DND-41 (cell line): ENCODE measurements at regions not wholly inside any gene's neighbourhood (a gene's known extent, or its start where the extent isn't known, plus 50 kb on each side); places are given as distances from the start of the nearest gene placed in this dataset.
"Not testable (repeated sequence)": the region's sequence is repeated elsewhere in the genome, so short reads cannot be mapped to it uniquely, and the experiment has no call there.

Source experiments
- ATAC-seq: fragments of 200-7000 bp; cut with Tn5 transposase; 3 replicates; pipeline ENCODE4 v1.9.1; 2021; ENCODE audit warnings: low read depth; ENCODE audit not compliant: insufficient read depth
- DNase-seq: peaks from one replicate; pipeline ENCODE4 v3.0.0-alpha.2; 2020
- H2AFZ ChIP-seq: 2 replicates; pipeline ENCODE4 v1.6.0; 2012; ENCODE audit warnings: low read depth, low read length
- H3K27ac ChIP-seq: 2 replicates; pipeline ENCODE4 v1.5.1; 2012; ENCODE audit warnings: low read length, inconsistent platforms
- H3K27me3 ChIP-seq: fragments of 200-600 bp; sonication (generic); 2 replicates; pipeline ENCODE4 v1.6.0; 2012; ENCODE audit warnings: low read length, mild to moderate bottlenecking, inconsistent platforms; ENCODE audit not compliant: insufficient read depth, poor library complexity
- H3K36me3 ChIP-seq: 2 replicates; pipeline ENCODE4 v1.5.1; 2012; ENCODE audit warnings: low read length, inconsistent platforms; ENCODE audit not compliant: insufficient read depth
- H3K4me1 ChIP-seq: 2 replicates; pipeline ENCODE4 v1.5.1; 2012; ENCODE audit warnings: mild to moderate bottlenecking, low read length; ENCODE audit not compliant: insufficient read depth
- H3K4me2 ChIP-seq: 2 replicates; pipeline ENCODE4 v1.6.0; 2012; ENCODE audit warnings: mild to moderate bottlenecking, moderate library complexity, low read length, inconsistent platforms; ENCODE audit not compliant: insufficient read depth
- H3K4me3 ChIP-seq, 2 experiments: fragments of 200-600 bp in 1 of 2; shearing (Covaris generic) in 1 of 2; 2 replicates each; pipeline ENCODE4 v1.5.1; 2012 to 2016; ENCODE audit warnings: inconsistent platforms in 2 of 2, low read length in 2 of 2, mild to moderate bottlenecking in 2 of 2, low read depth in 1 of 2, moderate library complexity in 1 of 2
- H3K79me2 ChIP-seq: 2 replicates; pipeline ENCODE4 v1.6.0; 2012; ENCODE audit warnings: low read length, inconsistent platforms; ENCODE audit not compliant: insufficient read depth
- H3K9ac ChIP-seq: 2 replicates; pipeline ENCODE4 v1.6.0; 2012; ENCODE audit warnings: low read depth, mild to moderate bottlenecking, inconsistent platforms, low read length, moderate library complexity
- H3K9me3 ChIP-seq: 2 replicates; pipeline ENCODE4 v1.5.1; 2012; ENCODE audit warnings: low read length, moderate library complexity, mild to moderate bottlenecking, inconsistent platforms; ENCODE audit not compliant: insufficient read depth, severe bottlenecking
- H4K20me1 ChIP-seq: 2 replicates; pipeline ENCODE4 v1.6.0; 2012; ENCODE audit warnings: low read length; ENCODE audit not compliant: insufficient read depth
- EZH2 ChIP-seq: IDR thresholded peaks from 3 replicates; pipeline ENCODE4 v1.6.1; 2012; ENCODE audit warnings: borderline replicate concordance, low read depth, mild to moderate bottlenecking, moderate library complexity, low read length, inconsistent platforms; ENCODE audit not compliant: severe bottlenecking
- TF ChIP-seq, protein P1 (sequence below): IDR thresholded peaks from 2 replicates; pipeline ENCODE4 v1.5.1; 2012; ENCODE audit warnings: borderline replicate concordance, low read length, moderate library complexity, mild to moderate bottlenecking; ENCODE audit not compliant: poor library complexity, severe bottlenecking; ENCODE audit errors: extremely low read depth

- ATAC-seq (no peak), DNase-seq (no peak)
- no peak overlapping the region for H3K27ac ChIP-seq
- H3K36me3 ChIP-seq: no peaks in the 10 kb centered on the region
- no peaks in the 10 kb centered on the region for H4K20me1 ChIP-seq
- TF ChIP-seq EZH2: no peak
- TF ChIP-seq, protein P1, sequence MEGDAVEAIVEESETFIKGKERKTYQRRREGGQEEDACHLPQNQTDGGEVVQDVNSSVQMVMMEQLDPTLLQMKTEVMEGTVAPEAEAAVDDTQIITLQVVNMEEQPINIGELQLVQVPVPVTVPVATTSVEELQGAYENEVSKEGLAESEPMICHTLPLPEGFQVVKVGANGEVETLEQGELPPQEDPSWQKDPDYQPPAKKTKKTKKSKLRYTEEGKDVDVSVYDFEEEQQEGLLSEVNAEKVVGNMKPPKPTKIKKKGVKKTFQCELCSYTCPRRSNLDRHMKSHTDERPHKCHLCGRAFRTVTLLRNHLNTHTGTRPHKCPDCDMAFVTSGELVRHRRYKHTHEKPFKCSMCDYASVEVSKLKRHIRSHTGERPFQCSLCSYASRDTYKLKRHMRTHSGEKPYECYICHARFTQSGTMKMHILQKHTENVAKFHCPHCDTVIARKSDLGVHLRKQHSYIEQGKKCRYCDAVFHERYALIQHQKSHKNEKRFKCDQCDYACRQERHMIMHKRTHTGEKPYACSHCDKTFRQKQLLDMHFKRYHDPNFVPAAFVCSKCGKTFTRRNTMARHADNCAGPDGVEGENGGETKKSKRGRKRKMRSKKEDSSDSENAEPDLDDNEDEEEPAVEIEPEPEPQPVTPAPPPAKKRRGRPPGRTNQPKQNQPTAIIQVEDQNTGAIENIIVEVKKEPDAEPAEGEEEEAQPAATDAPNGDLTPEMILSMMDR: no peak
- no peaks in the 10 kb centered on the region for H3K4me1 ChIP-seq
- no peaks in the 10 kb centered on the region for H3K79me2 ChIP-seq
- no peak overlapping the region for H3K4me2 ChIP-seq
- H3K27me3 ChIP-seq: no peaks in the 10 kb centered on the region
- no peak overlapping the region for H3K9ac ChIP-seq
- no peaks in the 10 kb centered on the region for H3K9me3 ChIP-seq
- H3K4me3 ChIP-seq: no peak overlapping the region
- H2AFZ ChIP-seq: no peak overlapping the region
These were observed 1393.1 kb downstream of the EFNA5 start for GRCh38 chr5:106277540-106278096.

DNA sequence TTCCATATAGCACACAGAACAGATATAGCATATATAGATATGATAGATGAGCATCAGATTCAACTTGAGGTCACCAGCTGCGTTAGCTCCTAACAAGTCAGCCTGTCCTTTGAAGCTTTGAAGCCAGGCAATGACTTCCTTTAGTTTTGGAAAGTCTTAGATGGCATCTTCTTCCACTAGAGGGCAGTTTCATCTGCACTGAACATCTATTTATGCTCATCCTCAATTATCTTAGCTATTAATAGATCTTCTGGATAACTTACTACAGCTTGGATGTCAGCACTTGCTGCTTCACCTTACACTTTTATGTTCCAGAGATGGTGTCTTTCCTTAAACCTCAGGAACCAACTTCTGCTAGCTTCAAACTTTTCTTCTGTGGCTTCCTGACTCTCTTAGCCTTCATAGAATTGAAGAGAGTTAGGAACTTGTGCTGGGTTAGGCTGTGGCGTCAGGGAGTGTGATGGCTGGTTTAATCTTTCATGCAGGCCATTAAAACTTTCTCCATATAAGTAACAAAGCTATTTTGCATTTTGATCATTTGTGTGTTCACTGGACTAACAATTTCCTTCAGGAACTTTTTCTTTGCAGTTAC, 1401.4 kb downstream of the EFNA5 start:
- ATAC-seq: peak; percentile 69
- DNase-seq: no peak

GRCh38 chr5:106267256-106267655, 1403.5 kb downstream of the EFNA5 start:
- H3K9me3 ChIP-seq: no peaks in the 10 kb centered on the region
- no peaks in the 10 kb centered on the region for H4K20me1 ChIP-seq
- H3K9ac ChIP-seq: no peak overlapping the region
- H3K4me1 ChIP-seq: no peaks in the 10 kb centered on the region
- TF ChIP-seq, protein P1: no peak
- no peak for TF ChIP-seq EZH2
- H2AFZ ChIP-seq: no peak overlapping the region
- ATAC-seq (no peak), DNase-seq (no peak)
- no peaks in the 10 kb centered on the region for H3K36me3 ChIP-seq
- H3K4me2 ChIP-seq: no peak overlapping the region
- H3K4me3 ChIP-seq: no peak overlapping the region
- no peaks in the 10 kb centered on the region for H3K27me3 ChIP-seq
- H3K79me2 ChIP-seq: no peaks in the 10 kb centered on the region
- H3K27ac ChIP-seq: no peak overlapping the region

More for the DNA sequence above, 1401.4 kb downstream of the EFNA5 start:
- H3K4me3 ChIP-seq: no peak overlapping the region
- no peaks in the 10 kb centered on the region for H4K20me1 ChIP-seq
- H3K4me1 ChIP-seq: no peaks in the 10 kb centered on the region
- H2AFZ ChIP-seq: no peak overlapping the region
- no peaks in the 10 kb centered on the region for H3K27me3 ChIP-seq
- no peak overlapping the region for H3K4me2 ChIP-seq
- no peaks in the 10 kb centered on the region for H3K79me2 ChIP-seq
- no peaks in the 10 kb centered on the region for H3K36me3 ChIP-seq
- TF ChIP-seq EZH2: no peak
- TF ChIP-seq, protein P1: peak; percentile 48
- H3K9me3 ChIP-seq: no peaks in the 10 kb centered on the region
- no peak overlapping the region for H3K9ac ChIP-seq
- H3K27ac ChIP-seq: no peak overlapping the region

DNA sequence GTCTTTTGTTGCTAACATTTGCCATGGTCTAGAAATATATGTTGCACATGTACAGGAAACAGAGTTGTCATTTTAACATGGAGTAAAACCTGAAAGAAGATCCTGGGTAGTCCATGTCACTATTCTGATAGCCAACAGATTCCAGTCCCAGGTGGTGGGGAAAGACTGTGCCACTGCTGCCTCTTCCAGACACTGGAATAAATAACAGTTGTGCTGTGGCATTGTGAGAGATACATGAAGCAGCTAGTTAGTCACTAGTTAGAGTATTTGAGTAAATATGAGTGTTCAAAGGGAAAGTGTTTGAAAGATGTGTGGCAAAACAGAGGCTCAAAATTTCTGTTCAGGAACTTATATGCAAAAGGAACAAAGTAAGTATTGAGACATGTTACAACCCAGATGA, 1408.3 kb downstream of the EFNA5 start:
- no peak overlapping the region for H3K4me3 ChIP-seq
- H3K36me3 ChIP-seq: no peaks in the 10 kb centered on the region
- DNase-seq (no peak), ATAC-seq (no peak)
- no peaks in the 10 kb centered on the region for H3K27me3 ChIP-seq
- no peak overlapping the region for H2AFZ ChIP-seq
- no peaks in the 10 kb centered on the region for H3K9me3 ChIP-seq
- no peak overlapping the region for H3K4me2 ChIP-seq
- H3K4me1 ChIP-seq: no peaks in the 10 kb centered on the region
- no peaks in the 10 kb centered on the region for H4K20me1 ChIP-seq
- TF ChIP-seq, protein P1: no peak
- no peak for TF ChIP-seq EZH2
- no peak overlapping the region for H3K9ac ChIP-seq
- no peaks in the 10 kb centered on the region for H3K79me2 ChIP-seq
- H3K27ac ChIP-seq: no peak overlapping the region

GRCh38 chr5:106259431-106260090, 1411.2 kb downstream of the EFNA5 start:
- H3K4me3 ChIP-seq, H3K9ac ChIP-seq, H3K27me3 ChIP-seq, H3K9me3 ChIP-seq, H3K79me2 ChIP-seq, H3K27ac ChIP-seq, H3K4me1 ChIP-seq, DNase-seq, H3K36me3 ChIP-seq, H3K4me2 ChIP-seq, H4K20me1 ChIP-seq, ATAC-seq, H2AFZ ChIP-seq: not testable (repeated sequence)
